D721Med (cell line): ENCODE measurements at regions not wholly inside any gene's neighbourhood (a gene's known extent, or its start where the extent isn't known, plus 50 kb on each side); places are given as distances from the start of the nearest gene placed in this dataset.

Experiments
- DNase-seq: peaks from one replicate; pipeline ENCODE4 v3.0.0; 2011; ENCODE audit warnings: low spot score; ENCODE audit not compliant: insufficient read length
- FAIRE-seq: peaks from 2 replicates; lab custom pipeline; 2011; peaks lifted over from hg19 to GRCh38; lab: Jason Lieb, UNC
- TF ChIP-seq, protein P1 (sequence below): IDR thresholded peaks from 2 replicates; pipeline ENCODE4 v1.5.1; 2012; ENCODE audit warnings: mild to moderate bottlenecking, control low read depth; ENCODE audit not compliant: insufficient read depth; ENCODE audit errors: missing control alignments

- TF ChIP-seq, protein P1, sequence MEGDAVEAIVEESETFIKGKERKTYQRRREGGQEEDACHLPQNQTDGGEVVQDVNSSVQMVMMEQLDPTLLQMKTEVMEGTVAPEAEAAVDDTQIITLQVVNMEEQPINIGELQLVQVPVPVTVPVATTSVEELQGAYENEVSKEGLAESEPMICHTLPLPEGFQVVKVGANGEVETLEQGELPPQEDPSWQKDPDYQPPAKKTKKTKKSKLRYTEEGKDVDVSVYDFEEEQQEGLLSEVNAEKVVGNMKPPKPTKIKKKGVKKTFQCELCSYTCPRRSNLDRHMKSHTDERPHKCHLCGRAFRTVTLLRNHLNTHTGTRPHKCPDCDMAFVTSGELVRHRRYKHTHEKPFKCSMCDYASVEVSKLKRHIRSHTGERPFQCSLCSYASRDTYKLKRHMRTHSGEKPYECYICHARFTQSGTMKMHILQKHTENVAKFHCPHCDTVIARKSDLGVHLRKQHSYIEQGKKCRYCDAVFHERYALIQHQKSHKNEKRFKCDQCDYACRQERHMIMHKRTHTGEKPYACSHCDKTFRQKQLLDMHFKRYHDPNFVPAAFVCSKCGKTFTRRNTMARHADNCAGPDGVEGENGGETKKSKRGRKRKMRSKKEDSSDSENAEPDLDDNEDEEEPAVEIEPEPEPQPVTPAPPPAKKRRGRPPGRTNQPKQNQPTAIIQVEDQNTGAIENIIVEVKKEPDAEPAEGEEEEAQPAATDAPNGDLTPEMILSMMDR = no peak
- no peak for FAIRE-seq
- DNase-seq = no peak
These were observed 453.4 kb upstream of the CELF2 start for GRCh38 chr10:10564081-10564794.

DNA sequence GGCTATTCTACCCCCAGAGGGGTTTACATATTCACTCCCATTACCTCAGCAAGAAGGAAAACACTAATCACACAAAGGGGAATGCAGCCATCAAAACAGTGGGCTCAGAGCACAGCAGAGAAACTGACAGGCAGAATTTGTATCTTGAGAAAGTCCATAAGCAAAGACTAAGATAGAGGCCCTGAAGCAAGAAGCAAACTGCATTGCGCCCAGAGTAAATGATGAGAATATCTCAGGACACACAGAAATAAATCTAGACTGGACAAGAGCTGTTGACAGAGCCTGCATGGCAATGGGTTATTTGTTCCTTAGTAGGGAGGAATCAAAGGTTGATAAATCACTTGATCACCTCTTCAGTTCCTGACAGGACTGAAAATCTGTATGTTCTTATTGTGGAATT, 440.7 kb upstream of the CELF2 start:
- no peak for DNase-seq
- TF ChIP-seq, protein P1 = no peak
- no peak for FAIRE-seq

- DNase-seq = no peak
- FAIRE-seq = no peak
- TF ChIP-seq, protein P1 = no peak
These were observed 438.0 kb upstream of the CELF2 start for GRCh38 chr10:10579709-10580108.

GRCh38 chr10:10584161-10584560, 433.5 kb upstream of the CELF2 start:
- DNase-seq (no peak), FAIRE-seq (no peak)
- TF ChIP-seq, protein P1 = no peak

DNA sequence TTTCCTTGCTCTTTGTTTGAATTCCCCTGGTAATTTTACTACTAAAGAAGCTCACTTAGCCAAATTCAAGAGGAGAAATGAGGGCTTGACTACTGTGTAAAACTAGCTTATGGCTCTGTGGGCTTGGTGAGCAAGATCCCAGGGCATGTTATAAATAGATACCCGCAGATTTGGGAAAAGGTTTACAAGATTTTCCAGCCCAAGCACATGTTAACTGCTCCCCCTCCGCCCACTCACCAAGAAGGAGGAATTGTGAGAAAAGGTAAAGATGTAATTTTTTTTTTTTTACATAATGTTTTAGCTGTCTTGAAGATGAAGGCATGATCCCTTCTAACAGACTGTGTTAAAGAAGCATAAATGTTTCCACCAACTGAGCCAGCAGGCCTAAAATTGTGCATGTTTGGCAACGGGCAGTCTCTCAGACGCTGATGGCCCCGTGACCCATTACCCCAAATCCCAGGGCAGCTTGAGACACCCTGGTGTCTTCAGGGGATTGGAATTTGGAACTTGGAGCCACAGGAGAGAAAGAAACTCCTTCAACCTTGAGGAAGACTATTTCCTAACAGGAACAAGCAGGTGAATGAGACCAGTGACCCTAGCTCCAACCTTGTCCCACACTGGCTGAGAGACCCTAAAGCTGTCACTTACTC, 429.8 kb upstream of the CELF2 start:
- TF ChIP-seq, protein P1 = no peak
- no peak for DNase-seq
- no peak for FAIRE-seq

DNA sequence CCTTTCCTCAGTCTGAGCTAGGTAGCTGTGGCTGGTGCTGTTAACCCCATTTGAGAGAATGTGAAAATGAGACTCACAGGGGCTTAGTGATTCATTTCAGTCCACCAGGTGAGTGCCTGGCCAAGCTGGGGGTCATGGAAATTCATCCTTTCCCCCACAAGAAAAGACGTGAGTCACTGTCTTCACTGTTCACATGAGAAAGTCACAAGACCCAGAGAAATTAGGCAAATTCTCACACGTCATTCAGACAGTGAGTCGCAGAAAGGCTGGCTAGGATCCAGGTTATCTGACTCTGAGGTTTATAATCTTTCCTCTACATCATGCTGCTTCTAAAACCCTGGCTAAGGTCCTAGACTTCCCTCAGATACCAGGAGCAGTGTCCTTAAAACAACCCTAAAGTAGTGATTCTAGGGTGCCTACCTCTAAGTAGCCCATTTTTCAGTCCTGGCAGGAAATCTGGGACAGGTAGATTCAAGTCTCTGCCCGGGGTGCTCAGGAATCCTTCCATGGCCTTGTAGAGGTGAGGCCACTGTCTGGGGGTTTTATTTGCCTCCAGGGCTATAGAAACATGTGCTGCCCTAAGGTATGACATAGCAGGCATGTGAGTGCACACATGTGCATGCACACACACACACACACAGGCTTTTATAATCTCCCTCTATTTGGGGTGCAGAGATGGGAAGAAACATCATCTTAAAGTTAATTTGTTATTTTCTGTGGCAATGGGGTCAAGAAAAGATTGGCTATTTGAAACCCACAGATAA, 427.9 kb upstream of the CELF2 start:
- TF ChIP-seq, protein P1 = no peak
- DNase-seq (no peak), FAIRE-seq (no peak)
